ENCODE measurements at regions not wholly inside any gene's neighbourhood (a gene's known extent, or its start where the extent isn't known, plus 50 kb on each side); places are given as distances from the start of the nearest gene placed in this dataset.

DNA sequence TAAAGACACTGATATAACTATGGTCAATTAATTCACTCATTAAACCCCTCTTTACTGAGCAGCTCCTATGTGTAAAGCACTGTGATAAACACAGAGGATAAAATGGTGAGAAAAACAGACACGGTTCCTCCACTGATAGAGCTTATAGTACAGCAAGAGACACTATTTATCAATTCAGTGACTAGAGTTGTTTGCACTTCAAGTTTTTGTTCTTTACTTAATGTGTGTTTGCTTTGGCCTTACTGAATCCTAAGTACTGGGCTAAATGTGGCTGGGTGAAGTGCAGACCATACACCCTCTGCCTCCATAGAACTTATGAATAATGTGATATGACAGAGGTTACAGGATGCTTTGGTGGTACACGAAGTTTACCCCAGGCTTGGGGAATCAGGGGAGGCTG lies 80.1 kb upstream of the ITGA1 start:
- TF ChIP-seq EZH2phosphoT487 (IDR thresholded peaks at IDR 0.05; ENCODE audit: low read depth, severe bottlenecking, unreplicated experiment) (no peak), EZH2 (IDR thresholded peaks at IDR 0.05; ENCODE audit: borderline replicate concordance) (no peak)
- TF ChIP-seq, protein P1, sequence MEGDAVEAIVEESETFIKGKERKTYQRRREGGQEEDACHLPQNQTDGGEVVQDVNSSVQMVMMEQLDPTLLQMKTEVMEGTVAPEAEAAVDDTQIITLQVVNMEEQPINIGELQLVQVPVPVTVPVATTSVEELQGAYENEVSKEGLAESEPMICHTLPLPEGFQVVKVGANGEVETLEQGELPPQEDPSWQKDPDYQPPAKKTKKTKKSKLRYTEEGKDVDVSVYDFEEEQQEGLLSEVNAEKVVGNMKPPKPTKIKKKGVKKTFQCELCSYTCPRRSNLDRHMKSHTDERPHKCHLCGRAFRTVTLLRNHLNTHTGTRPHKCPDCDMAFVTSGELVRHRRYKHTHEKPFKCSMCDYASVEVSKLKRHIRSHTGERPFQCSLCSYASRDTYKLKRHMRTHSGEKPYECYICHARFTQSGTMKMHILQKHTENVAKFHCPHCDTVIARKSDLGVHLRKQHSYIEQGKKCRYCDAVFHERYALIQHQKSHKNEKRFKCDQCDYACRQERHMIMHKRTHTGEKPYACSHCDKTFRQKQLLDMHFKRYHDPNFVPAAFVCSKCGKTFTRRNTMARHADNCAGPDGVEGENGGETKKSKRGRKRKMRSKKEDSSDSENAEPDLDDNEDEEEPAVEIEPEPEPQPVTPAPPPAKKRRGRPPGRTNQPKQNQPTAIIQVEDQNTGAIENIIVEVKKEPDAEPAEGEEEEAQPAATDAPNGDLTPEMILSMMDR (IDR thresholded peaks at IDR 0.05; ENCODE audit: poor library complexity) = no peak

Data from hepatocyte (in vitro differentiated cells).